GM23338 (cell line): ENCODE measurements at regions not wholly inside any gene's neighbourhood (a gene's known extent, or its start where the extent isn't known, plus 50 kb on each side); places are given as distances from the start of the nearest gene placed in this dataset.

Source experiments
- ATAC-seq: fragments of 200-7000 bp; cut with Tn5 transposase; 3 replicates; pipeline ENCODE4 v1.9.1; 2020
- DNase-seq: peaks from one replicate; pipeline ENCODE4 v3.0.0-alpha.2; 2015; ENCODE audit warnings: low spot score
- H2AFZ ChIP-seq: fragments of 200-600 bp; sonication (generic); 2 replicates; pipeline ENCODE4 v1.8.0; 2016; ENCODE audit warnings: antibody characterized with exemption, mild to moderate bottlenecking, moderate library complexity
- H3F3A ChIP-seq: fragments of 200-600 bp; sonication (generic); replicated peaks from 2 replicates; pipeline ENCODE4 v1.8.0; 2017; ENCODE audit warnings: antibody characterized with exemption, mixed run types, low read depth
- H3K27ac ChIP-seq: fragments of 200-600 bp; sonication (generic); 2 replicates; pipeline ENCODE4 v1.6.1; 2016; ENCODE audit warnings: low read depth
- H3K27me3 ChIP-seq: fragments of 200-600 bp; sonication (generic); 2 replicates; pipeline ENCODE4 v1.8.0; 2016; ENCODE audit warnings: mild to moderate bottlenecking, mixed run types, moderate library complexity; ENCODE audit not compliant: insufficient read depth
- H3K36me3 ChIP-seq: fragments of 200-600 bp; sonication (generic); 2 replicates; pipeline ENCODE4 v1.8.0; 2016; ENCODE audit warnings: mild to moderate bottlenecking; ENCODE audit not compliant: insufficient read depth
- H3K4me1 ChIP-seq: fragments of 200-600 bp; sonication (generic); 2 replicates; pipeline ENCODE4 v1.8.0; 2016; ENCODE audit warnings: mild to moderate bottlenecking, moderate library complexity; ENCODE audit not compliant: insufficient read depth
- H3K4me2 ChIP-seq: fragments of 200-600 bp; sonication (generic); 2 replicates; pipeline ENCODE4 v1.7.1; 2017; ENCODE audit warnings: mixed run types
- H3K4me3 ChIP-seq: fragments of 200-600 bp; sonication (generic); 2 replicates; pipeline ENCODE4 v1.6.1; 2016; ENCODE audit warnings: mixed run types
- H3K79me2 ChIP-seq: fragments of 200-600 bp; sonication (generic); replicated peaks from 2 replicates; pipeline ENCODE4 v1.8.0; 2017; ENCODE audit warnings: mild to moderate bottlenecking; ENCODE audit not compliant: insufficient read depth
- H3K9me2 ChIP-seq: fragments of 200-600 bp; sonication (generic); 2 replicates; pipeline ENCODE4 v1.8.0; 2017; ENCODE audit not compliant: insufficient read depth
- H4K20me1 ChIP-seq: fragments of 200-600 bp; sonication (generic); replicated peaks from 2 replicates; pipeline ENCODE4 v1.8.0; 2017; ENCODE audit warnings: mild to moderate bottlenecking; ENCODE audit not compliant: insufficient read depth
- H3K27ac Mint-ChIP-seq: 2 replicates; pipeline ENCODE4 v1.8.0; 2020; ENCODE audit warnings: inconsistent platforms, mild to moderate bottlenecking, moderate library complexity, mixed read lengths
- H3K27me3 Mint-ChIP-seq: 3 replicates; pipeline ENCODE4 v1.8.0; 2022; ENCODE audit warnings: low read depth, mild to moderate bottlenecking, moderate library complexity, mixed read lengths, inconsistent platforms; ENCODE audit not compliant: insufficient read depth, poor library complexity
- H3K36me3 Mint-ChIP-seq: 3 replicates; pipeline ENCODE4 v1.8.0; 2021; ENCODE audit warnings: low read depth, mild to moderate bottlenecking, inconsistent platforms, moderate library complexity, mixed read lengths
- H3K4me1 Mint-ChIP-seq: 3 replicates; pipeline ENCODE4 v1.8.0; 2020; ENCODE audit warnings: mild to moderate bottlenecking, inconsistent platforms, mixed read lengths
- H3K4me3 Mint-ChIP-seq: 3 replicates; pipeline ENCODE4 v1.8.0; 2021; ENCODE audit warnings: moderate library complexity, mild to moderate bottlenecking, inconsistent platforms, mixed read lengths
- H3K9me3 Mint-ChIP-seq: 3 replicates; pipeline ENCODE4 v1.8.0; 2020; ENCODE audit warnings: moderate library complexity, mild to moderate bottlenecking, inconsistent platforms, mixed read lengths
- CREB1 ChIP-seq: fragments of 250-450 bp; sonication (Bioruptor Pico); IDR thresholded peaks from 2 replicates; pipeline ENCODE4 v1.5.0; 2020; ENCODE audit warnings: low read depth, mild to moderate bottlenecking, moderate library complexity
- CTCF ChIP-seq, 2 experiments: fragments of 200-600 bp in 1 of 2; sonication (generic) in 1 of 2; conservative IDR thresholded peaks; 2 replicates each; pipeline versions ENCODE4 v1.5.1 to v1.6.1; 2016 to 2017; ENCODE audit warnings: antibody characterized with exemption in 2 of 2, low read depth in 2 of 2, mild to moderate bottlenecking in 2 of 2, moderate library complexity in 1 of 2
- ETS1 ChIP-seq: IDR thresholded peaks from 2 replicates; pipeline ENCODE4 v1.6.1; 2016; ENCODE audit warnings: antibody characterized with exemption
- EZH2 ChIP-seq: fragments of 200-600 bp; sonication (generic); IDR thresholded peaks from one replicate; pipeline ENCODE4 v1.8.0; 2017; ENCODE audit warnings: antibody characterized with exemption, mild to moderate bottlenecking, low read depth; ENCODE audit not compliant: unreplicated experiment
- JUNB ChIP-seq: IDR thresholded peaks from one replicate; pipeline ENCODE4 v1.6.1; 2016; ENCODE audit warnings: antibody characterized with exemption; ENCODE audit not compliant: unreplicated experiment
- STAT1 ChIP-seq: IDR thresholded peaks from one replicate; pipeline ENCODE4 v1.6.1; 2016; ENCODE audit warnings: antibody characterized with exemption; ENCODE audit not compliant: unreplicated experiment
- ZNF331 ChIP-seq: fragments of 250-450 bp; sonication (Bioruptor Pico); IDR thresholded peaks from 2 replicates; pipeline ENCODE4 v1.5.0; 2020; ENCODE audit warnings: low read depth, mild to moderate bottlenecking, moderate library complexity
- TF ChIP-seq, protein P1 (sequence below): IDR thresholded peaks from one replicate; pipeline ENCODE4 v1.6.1; 2018; ENCODE audit warnings: antibody characterized with exemption; ENCODE audit not compliant: unreplicated experiment

- TF ChIP-seq, protein P1, sequence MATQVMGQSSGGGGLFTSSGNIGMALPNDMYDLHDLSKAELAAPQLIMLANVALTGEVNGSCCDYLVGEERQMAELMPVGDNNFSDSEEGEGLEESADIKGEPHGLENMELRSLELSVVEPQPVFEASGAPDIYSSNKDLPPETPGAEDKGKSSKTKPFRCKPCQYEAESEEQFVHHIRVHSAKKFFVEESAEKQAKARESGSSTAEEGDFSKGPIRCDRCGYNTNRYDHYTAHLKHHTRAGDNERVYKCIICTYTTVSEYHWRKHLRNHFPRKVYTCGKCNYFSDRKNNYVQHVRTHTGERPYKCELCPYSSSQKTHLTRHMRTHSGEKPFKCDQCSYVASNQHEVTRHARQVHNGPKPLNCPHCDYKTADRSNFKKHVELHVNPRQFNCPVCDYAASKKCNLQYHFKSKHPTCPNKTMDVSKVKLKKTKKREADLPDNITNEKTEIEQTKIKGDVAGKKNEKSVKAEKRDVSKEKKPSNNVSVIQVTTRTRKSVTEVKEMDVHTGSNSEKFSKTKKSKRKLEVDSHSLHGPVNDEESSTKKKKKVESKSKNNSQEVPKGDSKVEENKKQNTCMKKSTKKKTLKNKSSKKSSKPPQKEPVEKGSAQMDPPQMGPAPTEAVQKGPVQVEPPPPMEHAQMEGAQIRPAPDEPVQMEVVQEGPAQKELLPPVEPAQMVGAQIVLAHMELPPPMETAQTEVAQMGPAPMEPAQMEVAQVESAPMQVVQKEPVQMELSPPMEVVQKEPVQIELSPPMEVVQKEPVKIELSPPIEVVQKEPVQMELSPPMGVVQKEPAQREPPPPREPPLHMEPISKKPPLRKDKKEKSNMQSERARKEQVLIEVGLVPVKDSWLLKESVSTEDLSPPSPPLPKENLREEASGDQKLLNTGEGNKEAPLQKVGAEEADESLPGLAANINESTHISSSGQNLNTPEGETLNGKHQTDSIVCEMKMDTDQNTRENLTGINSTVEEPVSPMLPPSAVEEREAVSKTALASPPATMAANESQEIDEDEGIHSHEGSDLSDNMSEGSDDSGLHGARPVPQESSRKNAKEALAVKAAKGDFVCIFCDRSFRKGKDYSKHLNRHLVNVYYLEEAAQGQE, result no peak
- TF ChIP-seq ETS1, result no peak
Observed at GRCh38 chr3:87494264-87494663, 217.9 kb upstream of the POU1F1 start (continued).

- Histone ChIP-seq H3K79me2 (no peaks in the 10 kb centered on the region), H4K20me1 (no peaks in the 10 kb centered on the region), H3K27ac (no peak overlapping the region), H3K4me1 (no peaks in the 10 kb centered on the region), H3K9me2 (no peaks in the 10 kb centered on the region), H3F3A (no peaks in the 10 kb centered on the region), H3K4me3 (no peak overlapping the region), H3K36me3 (no peaks in the 10 kb centered on the region), H3K4me2 (no peak overlapping the region), H2AFZ (no peak overlapping the region), H3K27me3 (no peaks in the 10 kb centered on the region)
- DNase-seq, result no peak
- Mint-ChIP-seq H3K27me3 (peaks cover 2% of the 10 kb centered on the region), H3K36me3 (no peaks in the 10 kb centered on the region), H3K9me3 (no peaks in the 10 kb centered on the region), H3K27ac (no peak overlapping the region), H3K4me3 (no peak overlapping the region), H3K4me1 (no peaks in the 10 kb centered on the region)
- ATAC-seq, result no peak
- TF ChIP-seq STAT1 (no peak), EZH2 (no peak), JUNB (no peak), ZNF331 (CRISPR knock-in tag) (no peak), CREB1 (CRISPR knock-in tag) (no peak), CTCF (conservative IDR thresholded peaks at IDR 0.05; ENCODE audit: low read depth in 2 of 2) (no peak)
- TF ChIP-seq, protein P1, result no peak
Observed at GRCh38 chr3:87491843-87492242, 215.5 kb upstream of the POU1F1 start.
